K562 (cell line): ENCODE measurements at regions not wholly inside any gene's neighbourhood (a gene's known extent, or its start where the extent isn't known, plus 50 kb on each side); places are given as distances from the start of the nearest gene placed in this dataset.
"Not testable (repeated sequence)": the region's sequence is repeated elsewhere in the genome, so short reads cannot be mapped to it uniquely, and the experiment has no call there.

Experiments used
- ATAC-seq: fragments of 200-7000 bp; cut with Tn5 transposase; 3 replicates; pipeline ENCODE4 v1.9.1; 2020; ENCODE audit warnings: moderate library complexity
- BruUV-seq: library from RNA; stranded (reverse); fragments of 400-500 nt; replicated peaks from 2 replicates; lab custom pipeline; 2021; lab: Mats Ljungman, UMichigan
- CTCF ChIA-PET: fragments of 300-600 bp; formaldehyde crosslinking; extraction: SDS; loops from one replicate; lab custom pipeline; 2021; ENCODE audit warnings: low intra/inter-chr PET ratio; lab: Yijun Ruan, JAX
- POLR2A ChIA-PET: fragments of 300-600, 350-650 bp; sonication (Branson Sonifier 250); formaldehyde crosslinking; extraction: SDS; loops from one replicate; lab custom pipeline; 2021; ENCODE audit warnings: antibody characterized with exemption, inconsistent platforms; lab: Yijun Ruan, JAX
- DNase-seq, 4 experiments: peaks; one replicate each; pipeline versions ENCODE4 v3.0.0 to v3.0.0-alpha.2; 2011 to 2018; ENCODE audit warnings: low spot score in 3 of 4, mixed read lengths in 3 of 4; ENCODE audit errors: extremely low read depth in 1 of 4
- FAIRE-seq: peaks from 2 replicates; lab custom pipeline; 2011; peaks lifted over from hg19 to GRCh38; lab: Jason Lieb, UNC
- H2AFZ ChIP-seq: 2 replicates; pipeline ENCODE4 v1.6.0; 2011; ENCODE audit warnings: low read depth, low read length, control low read depth, inconsistent platforms
- H3K27ac ChIP-seq: fragments of 200-600 bp; 3 replicates; pipeline ENCODE4 v1.8.0; 2011; ENCODE audit warnings: low read depth, mild to moderate bottlenecking, control low read depth, inconsistent platforms, low read length, moderate library complexity, mixed read lengths; ENCODE audit errors: extremely low read depth
- H3K27me3 ChIP-seq, 2 experiments: fragments of 300-600 bp in 1 of 2; 2 replicates in 1 of 2; 3 replicates in 1 of 2; pipeline versions ENCODE4 v1.6.0 to v1.8.0; 2011; ENCODE audit warnings: inconsistent platforms in 2 of 2, low read length in 2 of 2, mild to moderate bottlenecking in 1 of 2, mixed read lengths in 1 of 2, moderate library complexity in 1 of 2; ENCODE audit not compliant: control insufficient read depth in 2 of 2, insufficient read depth in 2 of 2
- H3K36me3 ChIP-seq: fragments of 300-600 bp; 3 replicates; pipeline ENCODE4 v1.8.0; 2011; ENCODE audit warnings: mild to moderate bottlenecking, low read length, inconsistent platforms; ENCODE audit not compliant: control insufficient read depth, insufficient read depth
- H3K4me1 ChIP-seq, 2 experiments: fragments of 200-600 bp in 1 of 2; replicated peaks in 1 of 2; 2 replicates in 1 of 2; 3 replicates in 1 of 2; pipeline versions ENCODE4 v1.5.1 to v1.8.0; 2011; ENCODE audit warnings: inconsistent platforms in 2 of 2, low read length in 2 of 2, mild to moderate bottlenecking in 1 of 2, mixed read lengths in 1 of 2, moderate library complexity in 1 of 2; ENCODE audit not compliant: control insufficient read depth in 2 of 2, insufficient read depth in 2 of 2
- H3K4me2 ChIP-seq: 2 replicates; pipeline ENCODE4 v1.6.1; 2011; ENCODE audit warnings: low read length, control low read depth, inconsistent platforms, mixed read lengths; ENCODE audit not compliant: insufficient read depth
- H3K4me3 ChIP-seq: fragments of 200-600 bp; sonication (generic), shearing (Covaris generic); 2 replicates; pipeline ENCODE4 v1.5.1; 2016; ENCODE audit warnings: control low read depth, inconsistent platforms
- H3K79me2 ChIP-seq: fragments of 200-600 bp; 3 replicates; pipeline ENCODE4 v1.8.0; 2011; ENCODE audit warnings: low read length, inconsistent platforms; ENCODE audit not compliant: control insufficient read depth, insufficient read depth
- H3K9ac ChIP-seq, 2 experiments: 2 replicates each; pipeline versions ENCODE4 v1.6.0 to v1.6.1; 2011; ENCODE audit warnings: low read depth in 2 of 2, low read length in 2 of 2, control low read depth in 1 of 2, inconsistent platforms in 1 of 2, mild to moderate bottlenecking in 1 of 2, mixed read lengths in 1 of 2; ENCODE audit not compliant: insufficient read depth in 1 of 2
- H3K9me1 ChIP-seq: one replicate; pipeline ENCODE4 v1.6.0; 2011; ENCODE audit warnings: inconsistent platforms, mild to moderate bottlenecking, low read length, moderate library complexity; ENCODE audit not compliant: control insufficient read depth, insufficient read depth
- H3K9me3 ChIP-seq: replicated peaks from 2 replicates; pipeline ENCODE4 v1.5.1; 2011; ENCODE audit warnings: low read depth, low read length, inconsistent platforms; ENCODE audit not compliant: control insufficient read depth, insufficient read depth
- H4K20me1 ChIP-seq: replicated peaks from 2 replicates; pipeline ENCODE4 v1.6.1; 2011; ENCODE audit warnings: low read length, inconsistent platforms, mixed read lengths; ENCODE audit not compliant: control insufficient read depth, insufficient read depth
- BACH1 ChIP-seq: fragments of 200-800 bp; sonication (Bioruptor generic); IDR thresholded peaks from 2 replicates; pipeline ENCODE4 v1.6.1; 2016; ENCODE audit warnings: missing genetic modification characterization, missing compliant biosample characterization
- FOXA3 ChIP-seq, 2 experiments: fragments of 450-650 bp in 1 of 2; sonication (generic) in 1 of 2; formaldehyde crosslinking; IDR thresholded peaks in 1 of 2; conservative IDR thresholded peaks in 1 of 2; 2 replicates each; pipeline versions ENCODE4 v1.4.0 to v1.8.0; 2020 to 2022; ENCODE audit warnings: mild to moderate bottlenecking in 2 of 2, missing genetic modification reagents in 1 of 2
- NONO ChIP-seq, 2 experiments: fragments of 200-400 bp in 1 of 2; fragments of 450-650 bp in 1 of 2; formaldehyde crosslinking in 1 of 2; IDR thresholded peaks; 2 replicates each; pipeline ENCODE4 v1.6.1; 2017; ENCODE audit warnings: low read depth in 2 of 2, mild to moderate bottlenecking in 2 of 2, moderate library complexity in 2 of 2, low read length in 1 of 2
- WGBS: fragments of 100-300 bp; shearing (Covaris generic); methylation state at CpG from one replicate; pipeline ENCODE4 v1.1.6; 2016; ENCODE audit warnings: low coverage, mixed read lengths; ENCODE audit not compliant: insufficient coverage; ENCODE audit errors: missing lambda C conversion rate; 5-methylcytosine and 5-hydroxymethylcytosine counted together
- in situ Hi-C: fragments of 300-500 bp; cut with MboI; formaldehyde crosslinking; loops from 4 replicates; pipeline ENCODE4 v1.15.0; 2018; ENCODE audit warnings: inconsistent platforms, mixed read lengths
- intact Hi-C: fragments of 100-400 bp; cut with micrococcal nuclease; formaldehyde crosslinking; loops from 2 replicates; pipeline ENCODE4 v1.14.2; 2022
- TF ChIP-seq, protein P1 (sequence below): fragments of 450-650 bp; conservative IDR thresholded peaks from 2 replicates; pipeline ENCODE4 v1.6.1; 2016; ENCODE audit warnings: missing genetic modification characterization, low read depth, mild to moderate bottlenecking, control low read depth, missing compliant biosample characterization

DNA sequence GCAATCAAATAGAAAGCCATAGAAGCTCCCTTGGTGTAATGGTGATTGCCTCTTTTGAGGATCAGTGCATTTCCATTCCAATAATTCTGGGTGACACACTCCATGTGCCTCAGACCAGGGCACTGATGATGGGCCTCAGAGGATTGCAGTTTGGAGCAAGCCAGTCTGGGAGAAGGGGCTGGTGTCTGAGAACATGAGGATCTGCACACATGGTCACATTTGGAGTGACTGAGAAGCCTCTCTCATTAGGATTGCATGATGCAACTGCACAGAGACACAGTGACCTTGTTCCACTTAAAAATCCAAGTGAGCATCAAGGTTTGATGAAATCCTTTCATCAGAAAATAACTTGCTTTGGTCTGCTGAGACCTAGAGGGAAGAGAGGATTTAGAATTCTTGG is 216.4 kb downstream of the ANKRD30B start (continued):
- TF ChIP-seq FOXA3 (CRISPR knock-in tag; conservative IDR thresholded peaks at IDR 0.05 in 1 of 2, IDR thresholded peaks at IDR 0.05 in 1 of 2) (no peak), BACH1 (tag) (no peak), NONO (IDR thresholded peaks at IDR 0.05; ENCODE audit: low read depth in 2 of 2, low read length in 1 of 2) (no peak)
- TF ChIP-seq, protein P1, sequence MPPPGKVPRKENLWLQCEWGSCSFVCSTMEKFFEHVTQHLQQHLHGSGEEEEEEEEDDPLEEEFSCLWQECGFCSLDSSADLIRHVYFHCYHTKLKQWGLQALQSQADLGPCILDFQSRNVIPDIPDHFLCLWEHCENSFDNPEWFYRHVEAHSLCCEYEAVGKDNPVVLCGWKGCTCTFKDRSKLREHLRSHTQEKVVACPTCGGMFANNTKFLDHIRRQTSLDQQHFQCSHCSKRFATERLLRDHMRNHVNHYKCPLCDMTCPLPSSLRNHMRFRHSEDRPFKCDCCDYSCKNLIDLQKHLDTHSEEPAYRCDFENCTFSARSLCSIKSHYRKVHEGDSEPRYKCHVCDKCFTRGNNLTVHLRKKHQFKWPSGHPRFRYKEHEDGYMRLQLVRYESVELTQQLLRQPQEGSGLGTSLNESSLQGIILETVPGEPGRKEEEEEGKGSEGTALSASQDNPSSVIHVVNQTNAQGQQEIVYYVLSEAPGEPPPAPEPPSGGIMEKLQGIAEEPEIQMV, result no peak

DNA sequence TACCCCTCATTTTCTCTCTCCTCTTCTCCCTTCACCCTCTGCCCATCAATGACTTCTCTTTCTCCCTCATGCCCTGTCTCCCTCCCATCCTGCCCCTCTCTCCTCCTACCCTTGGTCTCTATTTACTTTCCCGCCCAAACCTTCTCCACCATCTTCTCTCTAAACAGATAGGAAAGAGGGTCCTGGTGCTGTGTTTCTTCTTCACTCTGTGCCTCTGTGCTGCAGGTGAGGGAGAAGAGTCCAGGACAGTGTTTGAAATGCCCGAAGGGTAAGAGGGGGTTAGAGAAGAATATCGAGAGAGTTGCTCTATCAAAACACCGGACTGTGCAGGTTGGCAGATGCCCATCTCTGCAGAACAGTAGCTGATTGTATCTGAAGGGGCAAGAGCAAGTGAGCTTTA is 217.0 kb downstream of the ANKRD30B start:
- H3K27ac ChIP-seq, BruUV-seq, H3K9ac ChIP-seq, CTCF ChIA-PET, H3K4me1 ChIP-seq, ATAC-seq, H3K27me3 ChIP-seq, intact Hi-C loops, H3K9me1 ChIP-seq, POLR2A ChIA-PET, H3K36me3 ChIP-seq, in situ Hi-C loops, H3K4me2 ChIP-seq, H2AFZ ChIP-seq, H3K4me3 ChIP-seq, H3K79me2 ChIP-seq, H3K9me3 ChIP-seq, DNase-seq, FAIRE-seq, H4K20me1 ChIP-seq: not testable (repeated sequence)
- 7% methylated on average over 3 of the region's 4 CpGs for WGBS
